Transverse colon (tissue), 4 donors: ENCODE measurements at regions not wholly inside any gene's neighbourhood (a gene's known extent, or its start where the extent isn't known, plus 50 kb on each side); places are given as distances from the start of the nearest gene placed in this dataset.

Experiments
- DNase-seq: peaks from one replicate; pipeline ENCODE4 v3.0.0-alpha.2; 2019
- H3K27ac ChIP-seq, 4 donors: fragments of 200-600 bp; sonication (generic); 2 replicates each; pipeline ENCODE4 v1.5.1; 2016 to 2018; ENCODE audit warnings: inconsistent platforms in 4 of 4
- H3K27me3 ChIP-seq: fragments of 200-600 bp; sonication (generic); 2 replicates; pipeline ENCODE4 v1.5.1; 2017; ENCODE audit warnings: inconsistent platforms
- H3K36me3 ChIP-seq, 4 donors: fragments of 200-600 bp; sonication (generic); 2 replicates each; pipeline ENCODE4 v1.5.1; 2017 to 2019; ENCODE audit warnings: inconsistent platforms in 4 of 4
- H3K4me1 ChIP-seq, 4 donors: fragments of 200-600 bp; sonication (generic); 2 replicates each; pipeline ENCODE4 v1.5.1; 2017 to 2020; ENCODE audit warnings: inconsistent platforms in 4 of 4
- H3K4me3 ChIP-seq, 4 donors: fragments of 200-600 bp; sonication (generic); 1 replicate in 1 of 4; 2 replicates in 3 of 4; pipeline versions ENCODE4 v1.5.1 to v1.6.1; 2017 to 2019; ENCODE audit warnings: inconsistent platforms in 4 of 4
- H3K9me3 ChIP-seq, 2 donors: fragments of 200-600 bp; sonication (generic); 2 replicates each; pipeline ENCODE4 v1.5.1; 2017 to 2019; ENCODE audit warnings: inconsistent platforms in 2 of 2
- EP300 ChIP-seq: sonication (generic); formaldehyde crosslinking; IDR thresholded peaks from one replicate; pipeline ENCODE4 v1.6.1; 2017; ENCODE audit warnings: antibody characterized with exemption, low read depth
- POLR2A ChIP-seq: fragments of 450-650 bp; IDR thresholded peaks from one replicate; pipeline ENCODE4 v1.6.1; 2016; ENCODE audit warnings: antibody characterized with exemption, mild to moderate bottlenecking, moderate library complexity
- POLR2AphosphoS5 ChIP-seq, 3 donors: sonication (generic); formaldehyde crosslinking; IDR thresholded peaks; one replicate each; pipeline ENCODE4 v1.6.1; 2016; ENCODE audit warnings: antibody characterized with exemption in 3 of 3
- WGBS, 2 donors: methylation state at CpG; one replicate each; pipeline ENCODE4 v1.1.5; 2018; ENCODE audit warnings: low coverage in 1 of 2; 5-methylcytosine and 5-hydroxymethylcytosine counted together
- in situ Hi-C, 4 donors: fragments of 200-750 bp; cut with MboI; loops; one replicate each; pipeline versions ENCODE4 v1.15.0 to v1.15.1; 2017; ENCODE audit warnings: low sequenced_read_pairs in 3 of 4, low pct_ligation_motif_present in 1 of 4, low pct_unique_long_range_greater_than_20kb in 1 of 4
- intact Hi-C: fragments of 100-400 bp; cut with DNase I; formaldehyde crosslinking; loops from one replicate; pipeline ENCODE4 v1.15.1; 2023; ENCODE audit warnings: low total_unique reads
- TF ChIP-seq, protein P1 (sequence below), 5 experiments: fragments of 200-600 bp in 3 of 5; fragments of 450-650 bp in 2 of 5; sonication (generic) in 3 of 5; IDR thresholded peaks; 1 replicate in 2 of 5; 2 replicates in 3 of 5; pipeline ENCODE4 v1.5.1; 2016 to 2017; ENCODE audit warnings: antibody characterized with exemption in 5 of 5, inconsistent platforms in 3 of 5, mild to moderate bottlenecking in 2 of 5, moderate library complexity in 1 of 5

DNA sequence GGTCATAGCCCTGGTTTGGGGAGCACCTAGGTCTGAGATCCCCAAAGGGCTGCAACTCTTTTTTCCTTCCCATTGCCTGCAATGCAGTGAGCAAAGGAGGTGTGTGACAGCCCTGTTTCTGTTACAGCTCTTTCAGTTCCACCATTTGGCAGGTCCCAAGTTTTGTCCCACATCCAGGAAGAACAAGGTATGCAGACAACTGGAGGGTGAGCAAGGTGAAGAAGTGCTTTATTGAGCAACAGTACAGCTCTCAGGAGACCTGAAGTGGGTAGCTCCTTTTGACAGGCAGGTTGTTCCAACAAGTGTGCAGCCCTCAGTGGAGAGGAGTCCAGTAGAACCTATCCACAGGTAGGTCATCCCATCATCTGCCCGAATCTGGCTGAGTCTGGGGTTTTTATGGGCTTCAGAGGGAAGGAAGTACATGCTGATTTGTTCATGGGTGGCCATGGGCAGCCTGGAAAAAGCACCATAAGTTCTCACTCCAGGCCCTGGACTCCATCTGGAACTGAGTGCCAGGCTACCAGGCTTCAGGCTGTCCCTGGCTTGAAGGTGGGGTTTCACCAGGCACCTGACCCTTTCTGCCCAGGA lies 62.8 kb upstream of the NAV3 start:
- H3K9me3 ChIP-seq = no peaks in the 10 kb centered on the region
- DNase-seq = no peak
- H3K4me3 ChIP-seq = no peak overlapping the region
- intact Hi-C loops (no loop called here), in situ Hi-C loops (no loop called here)
- no peaks in the 10 kb centered on the region for H3K36me3 ChIP-seq
- H3K4me1 ChIP-seq = no peaks in the 10 kb centered on the region
- TF ChIP-seq, protein P1, sequence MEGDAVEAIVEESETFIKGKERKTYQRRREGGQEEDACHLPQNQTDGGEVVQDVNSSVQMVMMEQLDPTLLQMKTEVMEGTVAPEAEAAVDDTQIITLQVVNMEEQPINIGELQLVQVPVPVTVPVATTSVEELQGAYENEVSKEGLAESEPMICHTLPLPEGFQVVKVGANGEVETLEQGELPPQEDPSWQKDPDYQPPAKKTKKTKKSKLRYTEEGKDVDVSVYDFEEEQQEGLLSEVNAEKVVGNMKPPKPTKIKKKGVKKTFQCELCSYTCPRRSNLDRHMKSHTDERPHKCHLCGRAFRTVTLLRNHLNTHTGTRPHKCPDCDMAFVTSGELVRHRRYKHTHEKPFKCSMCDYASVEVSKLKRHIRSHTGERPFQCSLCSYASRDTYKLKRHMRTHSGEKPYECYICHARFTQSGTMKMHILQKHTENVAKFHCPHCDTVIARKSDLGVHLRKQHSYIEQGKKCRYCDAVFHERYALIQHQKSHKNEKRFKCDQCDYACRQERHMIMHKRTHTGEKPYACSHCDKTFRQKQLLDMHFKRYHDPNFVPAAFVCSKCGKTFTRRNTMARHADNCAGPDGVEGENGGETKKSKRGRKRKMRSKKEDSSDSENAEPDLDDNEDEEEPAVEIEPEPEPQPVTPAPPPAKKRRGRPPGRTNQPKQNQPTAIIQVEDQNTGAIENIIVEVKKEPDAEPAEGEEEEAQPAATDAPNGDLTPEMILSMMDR (IDR thresholded peaks at IDR 0.05) = no peak
- TF ChIP-seq POLR2A (no peak), POLR2AphosphoS5 (IDR thresholded peaks at IDR 0.05) (no peak), EP300 (no peak)
- WGBS, 2 donors = 70% methylated on average over 1 of the region's 1 CpG; no CpG with 5 or more reads in 1 of the 2 donors
- no peak overlapping the region for H3K27ac ChIP-seq
- no peaks in the 10 kb centered on the region for H3K27me3 ChIP-seq

DNA sequence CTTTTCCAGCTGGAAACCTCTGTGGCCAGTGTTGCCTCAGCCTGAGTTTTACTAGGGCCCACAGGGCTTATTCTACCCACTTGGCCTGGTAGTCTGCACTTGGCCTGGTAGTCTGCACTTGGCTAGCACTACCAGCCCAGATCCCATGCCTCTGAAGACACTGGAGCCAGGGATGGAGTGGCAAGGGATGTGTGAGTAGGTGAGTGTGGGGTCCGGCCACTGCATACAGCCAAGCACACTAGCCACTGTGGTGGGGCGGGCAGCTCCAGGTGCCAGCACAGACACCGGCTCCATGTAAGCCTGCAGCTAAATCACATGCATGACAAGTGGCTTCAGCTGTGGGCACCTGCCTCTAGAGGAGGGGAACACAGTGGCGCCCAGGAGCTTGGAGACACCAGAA lies 63.4 kb upstream of the NAV3 start:
- Histone ChIP-seq H3K9me3 (no peaks in the 10 kb centered on the region), H3K4me1 (no peaks in the 10 kb centered on the region), H3K4me3 (no peak overlapping the region), H3K27ac (no peak overlapping the region), H3K36me3 (no peaks in the 10 kb centered on the region), H3K27me3 (no peaks in the 10 kb centered on the region)
- no peak for DNase-seq
- intact Hi-C loops = no loop called here
- TF ChIP-seq POLR2A = no peak
- TF ChIP-seq, protein P1 (IDR thresholded peaks at IDR 0.05) = no peak
- no peak for TF ChIP-seq EP300
- no peak for TF ChIP-seq POLR2AphosphoS5 (IDR thresholded peaks at IDR 0.05)
- 98% methylated on average over 4 of the region's 4 CpGs; no CpG with 5 or more reads in 1 of the 2 donors for WGBS, 2 donors
- in situ Hi-C loops = no loop called here

DNA sequence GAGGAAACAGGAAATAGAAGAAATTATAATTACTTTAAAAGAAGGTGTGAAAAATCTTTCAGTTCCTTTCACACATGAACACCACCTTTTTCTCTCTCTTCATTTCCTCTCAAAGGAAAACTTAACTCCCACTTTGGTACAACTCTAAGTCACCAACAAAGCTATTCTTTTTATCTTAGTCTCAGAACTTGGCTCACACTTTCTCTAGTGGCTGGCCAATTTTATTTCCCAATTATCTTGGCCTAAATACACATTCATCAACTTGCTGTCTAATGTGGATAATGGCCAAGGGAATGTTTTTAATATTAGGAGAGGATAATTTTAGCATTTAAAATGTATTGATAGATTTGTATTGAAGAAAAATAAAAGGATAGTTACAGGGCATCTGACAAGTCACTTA lies 64.5 kb upstream of the NAV3 start:
- Histone ChIP-seq H3K27ac (no peak overlapping the region), H3K27me3 (no peaks in the 10 kb centered on the region), H3K9me3 (no peaks in the 10 kb centered on the region), H3K4me1 (no peaks in the 10 kb centered on the region), H3K36me3 (no peaks in the 10 kb centered on the region), H3K4me3 (no peak overlapping the region)
- intact Hi-C loops = no loop called here
- TF ChIP-seq POLR2AphosphoS5 (IDR thresholded peaks at IDR 0.05) (no peak), EP300 (no peak), POLR2A (no peak)
- TF ChIP-seq, protein P1 (IDR thresholded peaks at IDR 0.05) = no peak
- in situ Hi-C loops = no loop called here
- no peak for DNase-seq

DNA sequence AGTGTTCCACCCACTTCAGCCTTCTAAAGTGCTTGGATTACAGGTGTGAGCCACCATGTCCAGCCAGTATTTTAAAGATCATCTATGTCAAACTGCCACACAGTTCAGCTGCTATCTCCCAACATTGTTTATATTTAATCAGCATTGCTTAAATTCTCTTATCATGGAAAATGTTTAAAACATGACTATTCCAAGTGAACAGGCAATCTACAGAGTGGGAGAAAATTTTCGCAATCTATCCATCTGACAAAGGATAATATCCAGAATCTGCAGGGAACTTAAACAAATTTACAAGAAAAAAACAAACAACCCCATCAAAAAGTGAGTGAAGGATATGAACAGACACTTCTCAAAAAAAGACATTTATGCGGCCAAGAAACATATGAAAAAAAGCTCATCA lies 69.4 kb upstream of the NAV3 start:
- intact Hi-C loops = no loop called here
- no peaks in the 10 kb centered on the region for H3K4me1 ChIP-seq
- in situ Hi-C loops = no loop called here
- no peaks in the 10 kb centered on the region for H3K27me3 ChIP-seq
- no peak overlapping the region for H3K27ac ChIP-seq
- H3K9me3 ChIP-seq = no peaks in the 10 kb centered on the region
- H3K36me3 ChIP-seq = no peaks in the 10 kb centered on the region
- no peak overlapping the region for H3K4me3 ChIP-seq
- WGBS, 2 donors = 86% methylated on average over 2 of the region's 2 CpGs; no CpG with 5 or more reads in 1 of the 2 donors
- no peak for DNase-seq
- TF ChIP-seq EP300 = no peak
- TF ChIP-seq POLR2AphosphoS5 (IDR thresholded peaks at IDR 0.05) = no peak
- TF ChIP-seq, protein P1 (IDR thresholded peaks at IDR 0.05) = no peak
- TF ChIP-seq POLR2A = no peak
